ENCODE measurements at regions not wholly inside any gene's neighbourhood (a gene's known extent, or its start where the extent isn't known, plus 50 kb on each side); places are given as distances from the start of the nearest gene placed in this dataset.

DNA sequence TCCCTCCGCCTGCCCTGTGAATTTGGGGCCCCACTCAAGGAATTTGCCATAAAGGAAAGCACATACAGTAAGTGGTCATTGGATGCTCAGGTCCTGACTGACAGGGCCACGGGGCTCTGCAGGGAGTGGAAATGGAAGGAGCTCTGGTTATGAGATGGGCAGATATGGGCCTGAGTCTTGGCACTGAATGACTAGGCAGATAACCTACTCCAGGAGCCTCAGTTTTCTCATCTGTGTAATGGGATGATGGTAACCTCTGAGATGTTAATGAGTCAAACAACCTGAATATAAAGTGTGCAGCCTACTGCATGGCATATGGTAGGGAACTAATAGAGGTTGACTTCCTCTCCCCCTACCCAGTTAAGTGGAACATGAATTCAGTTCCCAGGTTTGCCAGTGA, 56.4 kb upstream of the NAA20 start:
- TF ChIP-seq, protein P1, sequence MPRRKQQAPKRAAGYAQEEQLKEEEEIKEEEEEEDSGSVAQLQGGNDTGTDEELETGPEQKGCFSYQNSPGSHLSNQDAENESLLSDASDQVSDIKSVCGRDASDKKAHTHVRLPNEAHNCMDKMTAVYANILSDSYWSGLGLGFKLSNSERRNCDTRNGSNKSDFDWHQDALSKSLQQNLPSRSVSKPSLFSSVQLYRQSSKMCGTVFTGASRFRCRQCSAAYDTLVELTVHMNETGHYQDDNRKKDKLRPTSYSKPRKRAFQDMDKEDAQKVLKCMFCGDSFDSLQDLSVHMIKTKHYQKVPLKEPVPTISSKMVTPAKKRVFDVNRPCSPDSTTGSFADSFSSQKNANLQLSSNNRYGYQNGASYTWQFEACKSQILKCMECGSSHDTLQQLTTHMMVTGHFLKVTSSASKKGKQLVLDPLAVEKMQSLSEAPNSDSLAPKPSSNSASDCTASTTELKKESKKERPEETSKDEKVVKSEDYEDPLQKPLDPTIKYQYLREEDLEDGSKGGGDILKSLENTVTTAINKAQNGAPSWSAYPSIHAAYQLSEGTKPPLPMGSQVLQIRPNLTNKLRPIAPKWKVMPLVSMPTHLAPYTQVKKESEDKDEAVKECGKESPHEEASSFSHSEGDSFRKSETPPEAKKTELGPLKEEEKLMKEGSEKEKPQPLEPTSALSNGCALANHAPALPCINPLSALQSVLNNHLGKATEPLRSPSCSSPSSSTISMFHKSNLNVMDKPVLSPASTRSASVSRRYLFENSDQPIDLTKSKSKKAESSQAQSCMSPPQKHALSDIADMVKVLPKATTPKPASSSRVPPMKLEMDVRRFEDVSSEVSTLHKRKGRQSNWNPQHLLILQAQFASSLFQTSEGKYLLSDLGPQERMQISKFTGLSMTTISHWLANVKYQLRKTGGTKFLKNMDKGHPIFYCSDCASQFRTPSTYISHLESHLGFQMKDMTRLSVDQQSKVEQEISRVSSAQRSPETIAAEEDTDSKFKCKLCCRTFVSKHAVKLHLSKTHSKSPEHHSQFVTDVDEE (CRISPR knock-in tag; IDR thresholded peaks at IDR 0.05) = no peak
- TF ChIP-seq GLIS3 (CRISPR knock-in tag; IDR thresholded peaks at IDR 0.05) (no peak), POU6F1 (CRISPR knock-in tag; IDR thresholded peaks at IDR 0.05; ENCODE audit: borderline replicate concordance, low read depth) (no peak), TOX (CRISPR knock-in tag; IDR thresholded peaks at IDR 0.05; ENCODE audit: borderline replicate concordance) (no peak), BACH2 (CRISPR knock-in tag; IDR thresholded peaks at IDR 0.05; ENCODE audit: borderline replicate concordance) (no peak), ZNF70 (CRISPR knock-in tag; IDR thresholded peaks at IDR 0.05) (no peak), RARB (CRISPR knock-in tag; IDR thresholded peaks at IDR 0.05) (no peak), ZFP30 (CRISPR knock-in tag; IDR thresholded peaks at IDR 0.05) (no peak), ARNTL (CRISPR knock-in tag; IDR thresholded peaks at IDR 0.05; ENCODE audit: borderline replicate concordance, low read depth) (no peak), ZC3H10 (CRISPR knock-in tag; IDR thresholded peaks at IDR 0.05) (no peak), SNAI2 (CRISPR knock-in tag; IDR thresholded peaks at IDR 0.05) (no peak), ZNF8 (CRISPR knock-in tag; IDR thresholded peaks at IDR 0.05) (no peak), TCF4 (CRISPR knock-in tag; IDR thresholded peaks at IDR 0.05; ENCODE audit: borderline replicate concordance) (no peak), ESRRG (CRISPR knock-in tag; IDR thresholded peaks at IDR 0.05) (no peak), PPARA (CRISPR knock-in tag; IDR thresholded peaks at IDR 0.05; ENCODE audit: borderline replicate concordance) (no peak), ZFP3 (CRISPR knock-in tag; IDR thresholded peaks at IDR 0.05) (no peak)
- TF ChIP-seq, protein P2, sequence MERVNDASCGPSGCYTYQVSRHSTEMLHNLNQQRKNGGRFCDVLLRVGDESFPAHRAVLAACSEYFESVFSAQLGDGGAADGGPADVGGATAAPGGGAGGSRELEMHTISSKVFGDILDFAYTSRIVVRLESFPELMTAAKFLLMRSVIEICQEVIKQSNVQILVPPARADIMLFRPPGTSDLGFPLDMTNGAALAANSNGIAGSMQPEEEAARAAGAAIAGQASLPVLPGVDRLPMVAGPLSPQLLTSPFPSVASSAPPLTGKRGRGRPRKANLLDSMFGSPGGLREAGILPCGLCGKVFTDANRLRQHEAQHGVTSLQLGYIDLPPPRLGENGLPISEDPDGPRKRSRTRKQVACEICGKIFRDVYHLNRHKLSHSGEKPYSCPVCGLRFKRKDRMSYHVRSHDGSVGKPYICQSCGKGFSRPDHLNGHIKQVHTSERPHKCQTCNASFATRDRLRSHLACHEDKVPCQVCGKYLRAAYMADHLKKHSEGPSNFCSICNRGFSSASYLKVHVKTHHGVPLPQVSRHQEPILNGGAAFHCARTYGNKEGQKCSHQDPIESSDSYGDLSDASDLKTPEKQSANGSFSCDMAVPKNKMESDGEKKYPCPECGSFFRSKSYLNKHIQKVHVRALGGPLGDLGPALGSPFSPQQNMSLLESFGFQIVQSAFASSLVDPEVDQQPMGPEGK (CRISPR knock-in tag; IDR thresholded peaks at IDR 0.05; ENCODE audit: borderline replicate concordance) = no peak
- TF ChIP-seq, protein P3, sequence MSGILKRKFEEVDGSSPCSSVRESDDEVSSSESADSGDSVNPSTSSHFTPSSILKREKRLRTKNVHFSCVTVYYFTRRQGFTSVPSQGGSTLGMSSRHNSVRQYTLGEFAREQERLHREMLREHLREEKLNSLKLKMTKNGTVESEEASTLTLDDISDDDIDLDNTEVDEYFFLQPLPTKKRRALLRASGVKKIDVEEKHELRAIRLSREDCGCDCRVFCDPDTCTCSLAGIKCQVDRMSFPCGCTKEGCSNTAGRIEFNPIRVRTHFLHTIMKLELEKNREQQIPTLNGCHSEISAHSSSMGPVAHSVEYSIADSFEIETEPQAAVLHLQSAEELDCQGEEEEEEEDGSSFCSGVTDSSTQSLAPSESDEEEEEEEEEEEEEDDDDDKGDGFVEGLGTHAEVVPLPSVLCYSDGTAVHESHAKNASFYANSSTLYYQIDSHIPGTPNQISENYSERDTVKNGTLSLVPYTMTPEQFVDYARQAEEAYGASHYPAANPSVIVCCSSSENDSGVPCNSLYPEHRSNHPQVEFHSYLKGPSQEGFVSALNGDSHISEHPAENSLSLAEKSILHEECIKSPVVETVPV (CRISPR knock-in tag; IDR thresholded peaks at IDR 0.05) = no peak
- ATAC-seq = no peak

- no peak for ATAC-seq
- TF ChIP-seq ISL1 (CRISPR knock-in tag; IDR thresholded peaks at IDR 0.05) = no peak
- TF ChIP-seq ZNF70 (CRISPR knock-in tag; IDR thresholded peaks at IDR 0.05) = no peak
- TF ChIP-seq PPARA (CRISPR knock-in tag; IDR thresholded peaks at IDR 0.05; ENCODE audit: borderline replicate concordance) = no peak
- TF ChIP-seq ARNTL (CRISPR knock-in tag; IDR thresholded peaks at IDR 0.05; ENCODE audit: borderline replicate concordance, low read depth) = no peak
- TF ChIP-seq TOX (CRISPR knock-in tag; IDR thresholded peaks at IDR 0.05; ENCODE audit: borderline replicate concordance) = no peak
- TF ChIP-seq ZNF8 (CRISPR knock-in tag; IDR thresholded peaks at IDR 0.05) = no peak
- TF ChIP-seq ZFP30 (CRISPR knock-in tag; IDR thresholded peaks at IDR 0.05) = no peak
These were observed 55.9 kb upstream of the NAA20 start for GRCh38 chr20:19961293-19961692.

GRCh38 chr20:19962958-19963357, 54.2 kb upstream of the NAA20 start:
- no peak for TF ChIP-seq ARNTL (CRISPR knock-in tag; IDR thresholded peaks at IDR 0.05; ENCODE audit: borderline replicate concordance, low read depth)
- no peak for TF ChIP-seq CSDC2 (CRISPR knock-in tag; IDR thresholded peaks at IDR 0.05)
- no peak for TF ChIP-seq ZFP3 (CRISPR knock-in tag; IDR thresholded peaks at IDR 0.05)
- no peak for TF ChIP-seq ISL1 (CRISPR knock-in tag; IDR thresholded peaks at IDR 0.05)
- no peak for TF ChIP-seq ZNF8 (CRISPR knock-in tag; IDR thresholded peaks at IDR 0.05)
- no peak for TF ChIP-seq ESRRG (CRISPR knock-in tag; IDR thresholded peaks at IDR 0.05)
- no peak for TF ChIP-seq TOX (CRISPR knock-in tag; IDR thresholded peaks at IDR 0.05; ENCODE audit: borderline replicate concordance)
- no peak for TF ChIP-seq POU6F1 (CRISPR knock-in tag; IDR thresholded peaks at IDR 0.05; ENCODE audit: borderline replicate concordance, low read depth)
- TF ChIP-seq ZNF565 (CRISPR knock-in tag; conservative IDR thresholded peaks at IDR 0.05; ENCODE audit: low read depth) = no peak
- TF ChIP-seq GLIS3 (CRISPR knock-in tag; IDR thresholded peaks at IDR 0.05) = no peak
- no peak for TF ChIP-seq TCF4 (CRISPR knock-in tag; IDR thresholded peaks at IDR 0.05; ENCODE audit: borderline replicate concordance)
- TF ChIP-seq SNAI2 (CRISPR knock-in tag; IDR thresholded peaks at IDR 0.05) = no peak
- TF ChIP-seq OSR1 (CRISPR knock-in tag; IDR thresholded peaks at IDR 0.05) = no peak
- TF ChIP-seq PPARA (CRISPR knock-in tag; IDR thresholded peaks at IDR 0.05; ENCODE audit: borderline replicate concordance) = no peak
- TF ChIP-seq, protein P3 (CRISPR knock-in tag; IDR thresholded peaks at IDR 0.05) = no peak
- TF ChIP-seq ZNF70 (CRISPR knock-in tag; IDR thresholded peaks at IDR 0.05) = no peak
- TF ChIP-seq BACH2 (CRISPR knock-in tag; IDR thresholded peaks at IDR 0.05; ENCODE audit: borderline replicate concordance) = no peak
- no peak for ATAC-seq
